ENCODE measurements at regions not wholly inside any gene's neighbourhood (a gene's known extent, or its start where the extent isn't known, plus 50 kb on each side); places are given as distances from the start of the nearest gene placed in this dataset.

GRCh38 chr16:66135421-66135831, 231.1 kb upstream of the CDH5 start:
- no peak for TF ChIP-seq CTCF (IDR thresholded peaks at IDR 0.05)
- TF ChIP-seq POLR2A (IDR thresholded peaks at IDR 0.05) = no peak
